ENCODE measurements at regions not wholly inside any gene's neighbourhood (a gene's known extent, or its start where the extent isn't known, plus 50 kb on each side); places are given as distances from the start of the nearest gene placed in this dataset.
"Not testable (repeated sequence)": the region's sequence is repeated elsewhere in the genome, so short reads cannot be mapped to it uniquely, and the experiment has no call there.

- no peak for DNase-seq (ENCODE audit: low read depth, low spot score)
- H3K4me3 ChIP-seq (ENCODE audit: low read length): no peak overlapping the region
Observed at GRCh38 chr10:118444069-118444468, 101.9 kb upstream of the FAM204A start.

- DNase-seq (ENCODE audit: low read depth, low spot score): no peak
- H3K4me3 ChIP-seq (ENCODE audit: low read length): no peak overlapping the region
Observed at GRCh38 chr10:118442032-118442431, 99.9 kb upstream of the FAM204A start.

GRCh38 chr10:118439824-118440223, 97.7 kb upstream of the FAM204A start:
- no peak overlapping the region for H3K4me3 ChIP-seq (ENCODE audit: low read length)
- no peak for DNase-seq (ENCODE audit: low read depth, low spot score)

GRCh38 chr10:118436742-118437141, 94.6 kb upstream of the FAM204A start:
- no peak overlapping the region for H3K4me3 ChIP-seq (ENCODE audit: low read length)
- DNase-seq (ENCODE audit: low read depth, low spot score): no peak

- no peak for DNase-seq (ENCODE audit: low read depth, low spot score)
- no peak overlapping the region for H3K4me3 ChIP-seq (ENCODE audit: low read length)
Observed at GRCh38 chr10:118430190-118430589, 88.1 kb upstream of the FAM204A start.

- H3K4me3 ChIP-seq (ENCODE audit: low read length): no peak overlapping the region
- DNase-seq (ENCODE audit: low read depth, low spot score): peak; percentile 84
Observed at GRCh38 chr10:118423800-118424442, 81.8 kb upstream of the FAM204A start.

GRCh38 chr10:118422241-118422640, 80.1 kb upstream of the FAM204A start:
- H3K4me3 ChIP-seq (ENCODE audit: low read length): no peak overlapping the region
- no peak for DNase-seq (ENCODE audit: low read depth, low spot score)

- H3K4me3 ChIP-seq (ENCODE audit: low read length); DNase-seq (ENCODE audit: low read depth, low spot score): not testable (repeated sequence)
Observed at GRCh38 chr10:118420049-118420448, 77.9 kb upstream of the FAM204A start.

GRCh38 chr10:118412932-118413331, 70.8 kb upstream of the FAM204A start:
- no peak for DNase-seq (ENCODE audit: low read depth, low spot score)
- no peak overlapping the region for H3K4me3 ChIP-seq (ENCODE audit: low read length)

- DNase-seq (ENCODE audit: low read depth, low spot score): no peak
- no peak overlapping the region for H3K4me3 ChIP-seq (ENCODE audit: low read length)
Observed at GRCh38 chr10:118412132-118412760, 70.1 kb upstream of the FAM204A start.

- no peak overlapping the region for H3K4me3 ChIP-seq (ENCODE audit: low read length)
- DNase-seq (ENCODE audit: low read depth, low spot score): no peak
Observed at GRCh38 chr10:118409295-118409694, 67.2 kb upstream of the FAM204A start.

GRCh38 chr10:118408181-118408580, 66.1 kb upstream of the FAM204A start:
- no peak for DNase-seq (ENCODE audit: low read depth, low spot score)

GRCh38 chr10:118407777-118408176, 65.7 kb upstream of the FAM204A start:
- DNase-seq (ENCODE audit: low read depth, low spot score): no peak
- no peak overlapping the region for H3K4me3 ChIP-seq (ENCODE audit: low read length)

More at GRCh38 chr10:118408181-118408580, 66.1 kb upstream of the FAM204A start:
- H3K4me3 ChIP-seq (ENCODE audit: low read length): no peak overlapping the region

- no peak for DNase-seq (ENCODE audit: low read depth, low spot score)
- H3K4me3 ChIP-seq (ENCODE audit: low read length): no peak overlapping the region
Observed at GRCh38 chr10:118407026-118407425, 64.9 kb upstream of the FAM204A start.

GRCh38 chr10:118405928-118406327, 63.8 kb upstream of the FAM204A start:
- no peak for DNase-seq (ENCODE audit: low read depth, low spot score)
- no peak overlapping the region for H3K4me3 ChIP-seq (ENCODE audit: low read length)

- DNase-seq (ENCODE audit: low read depth, low spot score): no peak
Observed at GRCh38 chr10:118403967-118404366, 61.8 kb upstream of the FAM204A start.

GRCh38 chr10:118401708-118402193, 59.6 kb upstream of the FAM204A start:
- DNase-seq (ENCODE audit: low read depth, low spot score): no peak

More at GRCh38 chr10:118403967-118404366, 61.8 kb upstream of the FAM204A start:
- H3K4me3 ChIP-seq (ENCODE audit: low read length): no peak overlapping the region

GRCh38 chr10:118397391-118397790, 55.3 kb upstream of the FAM204A start:
- no peak overlapping the region for H3K4me3 ChIP-seq (ENCODE audit: low read length)
- no peak for DNase-seq (ENCODE audit: low read depth, low spot score)

More at GRCh38 chr10:118401708-118402193, 59.6 kb upstream of the FAM204A start:
- H3K4me3 ChIP-seq (ENCODE audit: low read length): no peak overlapping the region

- no peak for DNase-seq (ENCODE audit: low read depth, low spot score)
- H3K4me3 ChIP-seq (ENCODE audit: low read length): no peak overlapping the region
Observed at GRCh38 chr10:118395947-118396346, 53.8 kb upstream of the FAM204A start.

GRCh38 chr10:118394301-118395200, 52.4 kb upstream of the FAM204A start:
- DNase-seq (ENCODE audit: low read depth, low spot score): no peak
- H3K4me3 ChIP-seq (ENCODE audit: low read length): no peak overlapping the region
